ENCODE measurements at regions not wholly inside any gene's neighbourhood (a gene's known extent, or its start where the extent isn't known, plus 50 kb on each side); places are given as distances from the start of the nearest gene placed in this dataset.

DNA sequence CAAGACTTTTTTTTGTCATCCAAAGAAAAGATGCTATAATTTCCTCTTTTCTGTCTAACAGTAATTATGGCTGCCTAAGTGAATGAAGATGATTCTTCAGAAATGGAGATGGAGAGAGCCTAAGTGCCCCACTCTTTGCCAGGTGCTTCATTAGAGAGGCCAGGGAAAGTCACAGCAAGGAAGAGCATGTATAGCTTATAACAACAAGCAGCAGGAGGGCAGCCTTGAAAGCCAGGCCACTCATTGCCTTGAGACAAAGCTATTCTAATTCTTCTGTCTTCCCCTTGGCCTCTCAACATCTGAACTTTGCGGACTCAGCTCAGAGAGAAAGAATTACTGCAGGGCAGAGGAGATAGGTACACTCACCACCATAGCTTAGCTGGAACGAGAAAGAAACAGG, 112.0 kb upstream of the ZNF366 start:
- DNase-seq (ENCODE audit: low read depth in 2 of 2) = no peak

DNA sequence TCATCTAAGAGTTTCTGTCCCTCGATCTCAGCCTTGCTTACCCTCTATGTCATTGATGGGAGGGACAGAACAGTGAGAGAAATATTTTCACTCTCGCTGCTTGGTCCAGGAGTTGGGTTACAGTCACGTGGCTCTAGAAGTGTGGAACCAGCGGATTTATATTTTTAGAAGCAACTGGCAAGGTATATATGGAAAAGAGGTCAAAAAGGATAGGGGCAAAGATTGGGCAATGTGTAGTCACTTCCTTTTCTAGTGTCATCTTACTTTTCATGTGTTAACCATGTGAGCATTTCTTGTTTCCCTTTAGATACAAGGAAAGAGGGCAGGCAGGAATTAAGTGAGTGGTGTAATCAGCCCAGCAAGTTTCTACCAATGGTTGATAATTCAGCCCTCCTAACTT, 111.5 kb upstream of the ZNF366 start:
- no peak for DNase-seq (ENCODE audit: low read depth in 2 of 2)

DNA sequence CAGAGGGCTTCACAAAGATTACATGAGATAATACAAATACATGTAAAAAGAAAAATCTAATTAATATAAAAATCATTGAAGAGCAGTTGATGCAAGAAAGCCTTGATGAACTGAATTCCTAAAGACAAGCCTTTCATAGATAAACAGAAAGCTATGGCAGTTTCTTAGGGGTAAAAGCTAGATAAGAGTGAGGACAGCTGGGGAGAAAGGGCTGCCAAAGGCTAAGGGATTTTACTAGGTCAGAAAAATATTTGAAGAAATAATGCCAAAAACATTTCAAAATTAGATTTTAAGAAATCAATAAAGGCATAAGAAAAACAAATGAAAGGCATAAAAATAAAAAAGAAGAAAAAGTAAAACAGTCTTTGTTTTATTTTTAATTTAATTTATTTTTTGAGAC, 107.9 kb upstream of the ZNF366 start:
- no peak for DNase-seq (ENCODE audit: low read depth in 2 of 2)

DNA sequence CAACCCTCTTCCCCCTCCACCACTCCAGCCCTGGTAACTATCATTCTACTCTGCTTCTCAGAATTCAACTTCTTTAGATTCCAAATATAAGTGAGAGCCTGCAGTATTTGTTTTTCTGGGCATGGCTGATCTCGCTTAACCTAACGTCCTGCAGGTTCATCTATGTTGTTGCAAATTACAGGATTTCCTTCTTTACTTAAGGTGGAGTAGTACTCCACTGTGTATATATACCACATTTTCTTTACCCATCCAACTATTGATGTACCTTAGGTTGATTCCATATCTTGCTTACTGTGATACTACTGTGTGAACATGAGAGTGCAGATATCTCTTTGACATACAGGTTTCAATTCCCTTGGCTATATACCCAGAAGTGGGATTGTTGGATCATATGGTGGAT, 106.3 kb upstream of the ZNF366 start:
- DNase-seq (ENCODE audit: low read depth in 2 of 2) = no peak

DNA sequence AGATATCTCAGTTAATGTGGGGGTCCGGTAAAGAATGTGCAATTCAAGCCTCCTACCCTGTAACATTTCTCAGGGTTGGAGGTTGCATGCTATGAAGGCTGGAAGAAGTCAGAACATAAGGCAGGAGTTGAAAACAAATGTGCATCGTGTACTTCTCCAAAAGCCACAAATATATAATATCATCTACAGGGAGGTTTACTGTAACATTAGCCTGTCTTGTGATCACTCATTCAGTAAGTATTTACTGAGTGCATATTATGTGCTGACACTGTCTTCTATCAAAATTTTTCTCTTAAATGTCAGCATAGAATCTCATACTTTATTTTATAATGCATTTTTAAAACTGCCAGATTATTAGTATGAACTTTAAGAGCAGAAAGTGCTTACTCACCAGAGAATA, 105.6 kb upstream of the ZNF366 start:
- DNase-seq (ENCODE audit: low read depth in 2 of 2) = no peak

DNA sequence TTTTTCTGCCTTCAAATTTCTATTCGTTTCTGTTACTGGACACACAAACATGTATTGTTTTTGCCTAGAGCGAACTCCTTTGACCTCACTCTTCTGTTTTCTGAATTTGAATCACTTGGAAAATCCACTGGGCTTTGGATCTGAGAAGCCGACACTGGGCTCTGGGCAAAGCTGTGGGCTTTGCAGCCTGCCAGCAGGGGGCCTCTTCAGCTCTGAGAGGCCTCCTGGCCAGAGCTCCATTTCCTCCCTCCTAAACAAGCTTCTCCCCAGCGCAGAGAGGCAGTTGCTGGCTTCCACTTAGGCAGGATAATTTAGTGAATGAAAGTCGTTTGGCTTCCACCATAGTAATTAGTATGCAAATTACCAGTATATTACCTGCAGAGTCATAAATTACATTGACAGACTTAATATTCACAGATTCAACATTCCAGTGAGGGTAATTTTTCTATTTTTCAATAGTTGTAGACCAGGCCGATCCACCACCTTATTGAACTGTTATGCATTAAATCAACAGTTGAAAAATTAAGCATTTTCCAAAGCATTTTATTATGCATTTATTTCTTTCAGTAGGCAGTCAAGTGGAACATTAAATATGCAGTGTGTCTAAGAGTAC, 104.0 kb upstream of the ZNF366 start:
- DNase-seq (ENCODE audit: low read depth in 2 of 2) = peak in 1 of 2 donors; percentile 8

DNA sequence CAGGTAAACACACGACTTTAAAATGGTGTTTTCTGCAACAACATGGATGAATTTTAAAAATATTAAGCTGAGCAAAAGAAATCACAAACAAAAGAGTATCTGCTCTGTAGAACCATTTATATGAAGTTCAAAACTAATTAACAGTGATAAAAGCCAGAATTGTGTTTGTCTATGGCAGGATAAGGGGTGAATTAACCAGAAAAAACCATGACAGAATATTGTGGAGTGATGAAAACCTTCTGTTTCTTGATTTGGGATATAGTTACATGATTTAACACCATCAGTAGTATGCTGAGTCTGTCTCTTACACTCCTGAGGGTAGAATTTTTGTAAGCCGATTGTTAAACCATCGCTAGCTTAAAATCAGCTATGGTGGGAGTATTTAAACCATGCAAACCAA, 101.7 kb upstream of the ZNF366 start:
- DNase-seq (ENCODE audit: low read depth in 2 of 2) = no peak

DNA sequence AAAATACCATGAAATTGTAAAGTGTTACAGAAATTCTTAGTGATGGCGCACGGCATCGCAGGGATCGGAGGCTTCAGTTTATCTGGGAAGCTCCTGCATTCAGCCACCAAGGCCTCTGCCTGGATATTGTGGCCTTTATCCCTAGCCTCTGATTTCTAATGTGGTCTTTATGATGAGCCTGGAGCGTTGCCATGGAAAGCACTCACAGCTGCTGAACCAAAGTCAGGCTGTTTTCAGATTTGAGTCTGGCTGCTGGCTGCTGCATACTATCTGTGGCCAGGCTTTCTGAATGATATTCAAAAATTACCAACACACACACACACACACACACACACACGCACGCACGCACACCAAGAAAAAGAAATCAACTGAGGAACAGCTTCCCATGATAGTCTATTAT, 101.1 kb upstream of the ZNF366 start:
- DNase-seq (ENCODE audit: low read depth in 2 of 2) = no peak

DNA sequence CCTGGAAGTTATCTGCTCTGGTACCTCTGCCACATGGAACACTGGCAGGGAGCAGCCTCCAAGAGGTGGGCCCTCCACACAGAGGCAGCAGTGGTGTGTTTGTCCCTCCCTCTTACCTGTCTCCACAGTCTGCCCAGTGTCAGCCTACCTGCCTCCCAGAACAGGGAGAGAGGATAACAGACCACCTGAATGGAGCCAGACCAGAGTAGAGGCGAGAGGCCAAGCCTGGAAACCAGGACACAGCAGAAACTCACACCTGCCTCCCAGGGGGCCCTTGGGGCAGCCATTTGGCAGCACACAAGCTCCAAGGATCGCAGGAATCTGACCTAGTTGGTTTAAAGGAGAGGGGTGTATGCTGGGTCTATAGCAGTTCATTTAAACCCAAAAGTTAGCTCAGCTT, 100.2 kb upstream of the ZNF366 start:
- DNase-seq (ENCODE audit: low read depth in 2 of 2) = no peak

DNA sequence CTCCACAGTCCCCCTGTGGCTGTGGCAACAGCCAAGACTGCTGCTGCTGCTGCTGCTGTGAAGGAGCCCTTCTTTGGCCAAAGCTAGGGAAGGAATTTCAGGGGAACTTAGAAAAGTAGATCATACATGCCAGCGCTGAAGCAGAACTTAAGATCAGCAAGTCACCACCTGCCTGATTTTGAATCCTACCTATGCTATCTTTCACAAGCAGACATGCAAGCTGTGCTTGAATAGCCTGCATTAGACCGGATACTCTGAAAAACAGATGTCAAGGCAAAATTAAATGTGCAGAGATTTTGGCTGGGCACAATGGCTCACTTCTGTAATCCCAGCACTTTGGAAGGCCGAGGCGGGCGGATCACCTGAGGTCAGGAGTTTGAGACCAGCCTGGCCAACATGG, 99.3 kb upstream of the ZNF366 start:
- DNase-seq (ENCODE audit: low read depth in 2 of 2) = no peak

DNA sequence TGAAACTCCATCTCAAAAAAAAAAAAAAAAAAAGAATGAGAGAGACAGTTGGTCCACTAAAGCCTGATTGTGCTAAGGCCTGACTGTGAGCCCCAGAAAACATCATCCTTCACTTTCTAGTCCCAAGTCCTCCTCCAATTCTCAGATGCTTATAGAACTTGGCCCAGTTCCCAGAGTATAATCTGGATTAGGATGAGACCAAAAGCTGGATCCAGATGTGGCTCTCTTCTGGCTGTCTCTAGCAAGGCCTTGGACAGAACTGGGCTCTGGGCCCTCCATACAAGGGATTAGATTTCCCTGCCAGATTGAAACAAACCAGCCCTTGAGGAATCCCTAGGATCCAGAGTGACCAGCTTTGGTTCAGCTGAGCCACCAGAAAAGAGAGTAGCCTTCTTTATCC, 98.4 kb upstream of the ZNF366 start:
- DNase-seq (ENCODE audit: low read depth in 2 of 2) = no peak

DNA sequence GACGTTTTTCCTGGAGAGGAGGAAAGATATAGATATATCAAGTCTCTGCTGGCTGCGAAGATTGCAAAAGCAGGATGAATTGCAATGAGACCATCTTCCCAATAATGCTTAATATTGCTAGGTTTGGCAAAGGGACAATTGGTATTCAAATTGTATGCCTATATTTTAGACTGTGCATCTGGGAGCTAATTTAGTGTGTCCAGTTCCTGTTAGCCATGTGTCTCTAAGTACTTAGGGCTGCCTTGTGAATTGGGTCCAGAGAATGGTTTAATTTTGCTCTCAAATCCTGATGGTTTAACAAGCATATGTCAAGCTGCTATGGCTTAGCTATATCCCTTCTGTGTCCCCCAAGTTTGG, 97.6 kb upstream of the ZNF366 start:
- DNase-seq (ENCODE audit: low read depth in 2 of 2) = no peak

DNA sequence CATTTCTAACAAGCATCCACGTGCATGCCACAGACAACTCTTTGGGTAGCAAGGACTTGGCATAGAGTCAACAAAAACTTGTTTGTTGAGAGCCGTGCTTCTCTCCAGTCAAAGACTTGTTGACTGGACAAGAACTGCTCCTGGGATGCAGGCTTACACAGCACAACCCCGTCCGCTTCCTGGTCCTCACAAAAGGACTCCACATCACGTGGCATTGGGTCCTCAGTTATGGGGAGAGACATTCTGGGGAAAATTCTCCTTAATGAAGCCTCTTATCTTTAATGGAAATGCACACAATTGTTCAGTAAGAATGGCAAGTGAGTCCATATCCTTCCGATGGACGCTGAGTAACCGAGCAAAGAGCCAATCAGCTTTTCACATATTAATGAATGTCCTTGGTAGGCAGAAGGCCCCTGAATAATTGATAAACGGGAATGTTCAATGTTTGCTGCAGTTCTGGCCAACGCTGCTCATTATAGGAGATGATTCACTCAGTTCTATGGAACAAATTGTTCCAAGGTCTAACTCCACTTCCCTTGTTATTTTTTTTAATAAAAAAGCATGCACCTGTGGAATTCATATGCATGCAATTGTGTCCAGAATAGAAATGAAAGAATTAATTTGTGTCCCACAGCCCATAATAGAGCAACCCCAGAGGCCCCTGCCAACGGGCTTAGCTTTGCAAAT, 97.0 kb upstream of the ZNF366 start:
- DNase-seq (ENCODE audit: low read depth in 2 of 2) = no peak

DNA sequence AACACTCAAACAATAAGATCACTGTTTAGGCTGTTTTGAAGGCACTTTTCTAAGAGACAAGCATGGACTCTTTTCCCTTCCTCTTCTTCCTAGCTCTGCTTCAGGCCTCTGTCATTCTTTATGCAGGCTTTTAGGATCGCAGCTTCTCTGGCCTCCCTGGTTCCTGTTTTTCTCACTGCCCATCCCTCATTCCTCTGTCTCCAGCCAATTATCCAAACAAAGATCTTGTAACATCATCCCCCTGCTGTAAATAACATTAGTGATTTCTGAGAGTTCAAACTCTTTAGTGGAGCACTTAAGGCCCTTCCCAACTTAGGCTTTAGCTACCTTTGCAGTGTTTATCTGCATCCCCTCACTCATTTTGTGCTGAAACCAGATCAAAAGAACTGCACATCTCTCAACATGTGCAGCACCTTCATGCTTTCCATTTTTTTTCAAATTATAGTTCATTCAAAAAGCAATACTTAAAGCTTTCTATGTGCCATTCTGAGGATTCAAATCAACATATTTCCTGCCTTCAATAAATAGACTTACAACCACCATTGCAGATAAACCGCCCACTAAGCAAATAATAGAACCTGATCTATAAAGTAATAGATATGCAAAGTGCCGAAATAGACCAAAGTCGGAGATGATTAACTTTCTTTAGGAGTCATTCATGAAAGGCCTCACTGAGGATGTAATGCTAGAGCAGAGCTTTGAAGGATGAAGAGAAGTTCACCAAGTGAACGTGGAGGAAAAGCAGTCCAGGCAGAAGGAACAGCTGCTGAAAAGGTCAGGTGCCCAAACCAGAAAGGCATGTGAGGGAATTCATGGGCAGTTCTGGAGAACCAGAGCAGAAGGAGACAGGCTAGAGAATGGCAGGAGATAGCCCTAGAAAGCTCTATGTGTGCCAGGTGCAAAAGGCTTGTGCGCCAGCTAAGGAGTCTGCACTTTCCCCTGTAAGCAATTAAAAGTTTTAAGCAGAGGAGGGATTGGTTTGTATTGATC, 95.8 kb upstream of the ZNF366 start:
- no peak for DNase-seq (ENCODE audit: low read depth in 2 of 2)

DNA sequence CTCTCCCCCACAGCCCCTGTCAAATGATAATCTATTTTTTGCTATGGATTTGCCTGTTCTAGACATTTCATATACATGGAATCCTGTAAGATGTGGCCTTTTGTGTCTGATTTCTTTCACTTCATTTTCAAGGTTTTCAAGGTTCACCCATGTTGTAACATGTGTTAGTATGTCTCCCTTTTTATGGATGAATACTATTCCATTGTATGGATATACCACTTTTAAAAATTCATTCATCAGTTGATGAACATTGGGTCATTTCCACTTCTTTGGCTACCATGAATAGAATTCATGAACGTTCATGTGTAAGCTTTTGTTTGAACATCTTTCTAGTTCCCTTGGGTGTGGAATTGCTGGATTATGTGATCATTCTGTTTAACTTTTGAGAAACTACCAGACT, 94.7 kb upstream of the ZNF366 start:
- DNase-seq (ENCODE audit: low read depth in 2 of 2) = no peak

DNA sequence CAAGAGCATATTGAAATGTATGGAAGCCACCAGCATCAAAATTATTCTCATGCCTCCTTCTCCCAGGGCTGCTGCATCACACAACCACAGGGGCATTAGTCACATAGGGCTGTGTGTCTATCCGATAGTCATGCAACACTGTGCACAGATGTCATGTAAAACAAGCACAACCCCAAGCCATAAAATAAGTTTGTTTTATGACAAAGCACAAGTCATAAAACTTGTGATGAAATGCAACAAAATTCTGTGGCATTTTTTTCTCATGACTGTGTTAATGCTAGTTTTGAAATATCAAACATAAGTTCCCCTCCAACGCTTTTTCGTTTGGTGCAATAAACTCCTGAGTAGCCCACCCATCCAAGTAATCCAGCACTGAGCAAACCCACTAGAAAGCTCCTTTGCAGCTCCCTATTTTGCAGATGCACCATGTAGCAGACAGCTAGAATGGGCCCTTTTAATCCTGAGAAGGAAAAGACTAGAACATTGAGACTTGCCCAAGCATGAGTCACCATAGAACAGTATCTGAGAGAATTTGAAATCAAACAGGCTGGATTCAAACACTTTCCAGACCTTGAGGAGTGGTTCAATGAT, 93.3 kb upstream of the ZNF366 start:
- no peak for DNase-seq (ENCODE audit: low read depth in 2 of 2)

DNA sequence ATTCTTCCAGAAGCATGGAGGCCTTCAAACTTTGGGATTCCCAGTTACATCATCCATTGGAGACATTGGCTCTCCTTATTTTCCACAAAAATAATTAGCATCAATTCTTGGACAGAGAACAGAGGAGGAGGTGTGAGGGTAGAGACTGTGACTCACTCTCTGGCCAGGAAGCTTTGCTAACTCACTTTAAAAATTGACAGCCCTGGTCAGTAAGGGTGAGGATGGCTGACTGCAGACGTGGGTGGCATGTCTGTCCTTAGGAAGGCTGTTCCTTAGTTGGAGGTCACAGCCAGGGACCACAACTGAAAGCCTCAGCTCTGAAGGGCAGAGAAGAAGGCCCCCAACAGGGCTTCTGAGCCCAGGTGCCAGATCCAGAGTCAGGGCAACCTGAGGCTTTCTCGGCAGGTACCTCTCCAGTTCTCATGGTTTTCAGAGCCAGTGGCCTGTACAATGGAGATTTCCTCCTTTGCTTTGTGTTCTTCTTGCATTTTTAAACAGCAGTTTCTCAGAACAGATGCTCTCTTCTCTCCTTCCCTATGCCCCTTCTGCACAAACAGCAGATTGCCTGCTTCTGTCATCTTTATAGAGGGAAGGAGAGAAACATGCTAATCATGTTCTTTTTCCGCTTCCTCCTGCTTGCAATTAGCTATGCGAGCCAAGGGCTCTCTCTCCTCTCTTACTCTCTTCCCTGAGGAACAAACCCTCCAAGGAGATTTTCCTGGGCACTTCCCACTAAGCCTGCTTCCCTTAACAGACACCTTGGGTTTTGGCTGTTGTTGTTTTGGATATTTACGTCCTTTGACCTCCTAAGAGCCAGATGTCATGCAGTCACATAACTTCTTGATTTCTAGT, 92.5 kb upstream of the ZNF366 start:
- DNase-seq (ENCODE audit: low read depth in 2 of 2) = no peak

DNA sequence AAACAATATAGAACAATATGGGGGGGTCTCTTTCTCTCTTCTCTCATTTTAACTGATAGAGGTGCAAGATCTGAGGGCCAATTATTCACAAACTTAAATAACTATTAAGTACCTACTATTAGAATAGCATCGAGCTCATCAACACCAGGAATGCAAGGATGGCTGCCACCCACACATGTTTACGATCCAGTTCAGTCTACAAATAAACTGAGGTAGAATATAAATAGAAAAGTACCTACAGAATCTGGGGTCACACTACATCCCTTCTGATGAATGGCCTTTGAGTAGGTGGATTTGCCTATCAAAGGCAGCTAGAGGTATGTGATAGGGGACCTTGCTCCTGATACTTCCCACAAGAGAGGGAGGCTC, 91.8 kb upstream of the ZNF366 start:
- no peak for DNase-seq (ENCODE audit: low read depth in 2 of 2)

DNA sequence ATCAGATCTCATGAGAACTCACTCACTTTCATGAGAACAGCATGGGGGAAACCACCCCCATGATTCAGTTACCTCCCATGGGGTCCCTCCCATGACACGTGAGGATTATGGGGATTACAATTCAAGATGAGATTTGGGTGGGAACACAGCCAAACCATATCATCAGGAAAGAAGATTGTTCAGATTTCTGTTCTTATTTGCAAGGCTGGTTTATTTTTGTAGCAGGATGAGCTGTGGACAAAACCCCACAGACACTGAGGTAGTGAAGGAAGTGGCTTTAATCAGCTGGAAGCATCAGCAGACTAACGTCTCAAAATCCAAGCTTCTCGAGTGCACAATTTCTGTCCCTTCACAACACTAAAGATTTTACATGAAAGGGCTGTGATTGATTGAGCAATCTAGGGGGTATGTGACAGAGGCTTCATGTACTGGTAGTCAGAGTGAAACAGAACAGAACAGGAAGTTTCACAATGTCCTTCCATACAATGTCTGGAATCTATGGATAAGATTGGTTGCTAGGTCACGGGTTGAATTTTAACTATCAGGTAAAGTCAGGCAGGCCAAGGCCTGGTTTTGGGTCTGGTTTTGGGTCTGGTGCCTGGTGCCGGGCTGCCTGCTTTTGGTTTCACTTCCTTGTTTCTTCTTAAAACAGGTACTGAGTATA, 91.3 kb upstream of the ZNF366 start:
- no peak for DNase-seq (ENCODE audit: low read depth in 2 of 2)

DNA sequence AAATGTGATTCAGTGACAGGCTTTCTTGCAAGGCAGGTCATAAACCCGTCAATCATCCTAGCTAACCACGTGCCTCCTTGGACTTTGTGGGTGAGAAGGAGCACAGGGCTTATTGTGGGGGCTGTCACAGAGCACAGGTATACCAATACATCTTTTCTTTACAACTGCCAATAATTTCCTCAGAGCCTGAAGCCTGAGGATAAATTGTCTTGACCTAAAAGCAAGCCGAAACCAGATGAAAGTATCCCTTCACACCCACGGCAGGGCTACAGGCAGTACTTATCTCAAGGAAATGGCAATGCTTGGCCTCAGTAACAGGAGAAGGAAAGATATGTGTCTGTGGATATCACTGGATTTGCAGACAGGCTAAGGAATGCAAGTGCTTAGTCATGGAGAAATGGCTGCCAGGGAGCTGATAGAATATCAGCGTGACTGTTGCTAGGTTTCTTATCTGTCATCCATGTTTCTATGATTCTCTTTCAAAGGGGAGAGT, 90.3 kb upstream of the ZNF366 start:
- no peak for DNase-seq (ENCODE audit: low read depth in 2 of 2)

DNA sequence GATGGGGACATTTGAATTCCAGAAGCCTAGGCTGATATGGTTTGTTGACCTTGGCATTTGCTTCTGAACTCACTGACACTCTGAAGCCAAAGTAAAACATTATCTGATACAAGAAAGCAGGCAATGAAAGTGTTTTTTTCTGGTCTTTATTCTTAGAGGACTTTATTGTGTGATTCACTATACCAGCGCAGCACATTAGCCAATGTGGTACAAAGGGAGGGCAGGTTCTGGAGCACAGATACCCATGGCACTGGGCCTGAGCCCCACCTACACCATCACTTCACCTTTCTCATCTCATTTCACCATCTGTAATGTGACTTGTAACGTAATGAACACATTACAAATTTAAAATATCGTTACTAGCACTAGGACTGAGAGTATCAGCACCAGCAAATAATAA, 89.7 kb upstream of the ZNF366 start:
- no peak for DNase-seq (ENCODE audit: low read depth in 2 of 2)

Data from stimulated activated CD8-positive, alpha-beta memory T cell treated with anti-CD3 and anti-CD28 coated beads, Interleukin-7, amount 100 ng/mL, for 1 hour (primary cell).